Esophagus squamous epithelium (tissue), 5 donors: ENCODE measurements at regions not wholly inside any gene's neighbourhood (a gene's known extent, or its start where the extent isn't known, plus 50 kb on each side); places are given as distances from the start of the nearest gene placed in this dataset.

Source experiments
- DNase-seq: peaks from one replicate; lab custom pipeline; 2025; lab: John Stamatoyannopoulos, UW
- H3K27ac ChIP-seq, 4 donors: fragments of 200-600 bp; sonication (generic); one replicate each; pipeline ENCODE4 v1.5.1; 2016 to 2019; ENCODE audit warnings: mild to moderate bottlenecking in 1 of 4
- H3K27me3 ChIP-seq, 4 donors: fragments of 200-600 bp; sonication (generic); 1 replicate in 3 of 4; 2 replicates in 1 of 4; pipeline versions ENCODE4 v1.5.1 to v1.6.0; 2017 to 2021; ENCODE audit warnings: antibody characterized with exemption in 1 of 4
- H3K36me3 ChIP-seq, 3 donors: fragments of 200-600 bp; sonication (generic); one replicate each; pipeline ENCODE4 v1.5.1; 2016 to 2019
- H3K4me1 ChIP-seq, 3 donors: fragments of 200-600 bp; sonication (generic); one replicate each; pipeline ENCODE4 v1.5.1; 2017 to 2019
- H3K4me3 ChIP-seq, 4 donors: fragments of 200-600 bp; sonication (generic); 1 replicate in 3 of 4; 2 replicates in 1 of 4; pipeline ENCODE4 v1.5.1; 2016 to 2019; ENCODE audit warnings: mild to moderate bottlenecking in 2 of 4, moderate library complexity in 1 of 4
- H3K9me3 ChIP-seq, 3 donors: fragments of 200-600 bp; sonication (generic); one replicate each; pipeline ENCODE4 v1.5.1; 2016 to 2019
- CTCF ChIP-seq, 6 experiments: fragments of 450-650 bp in 4 of 6; fragments of 200-600 bp in 2 of 6; sonication (generic) in 2 of 6; IDR thresholded peaks; one replicate each; pipeline ENCODE4 v1.5.1; 2016 to 2019; ENCODE audit warnings: antibody characterized with exemption in 6 of 6, mild to moderate bottlenecking in 4 of 6, moderate library complexity in 4 of 6
- POLR2A ChIP-seq, 4 donors: fragments of 450-650 bp; IDR thresholded peaks; one replicate each; pipeline ENCODE4 v1.6.1; 2017; ENCODE audit warnings: antibody characterized with exemption in 4 of 4, mild to moderate bottlenecking in 4 of 4, moderate library complexity in 3 of 4
- WGBS, 2 donors: methylation state at CpG; one replicate each; pipeline ENCODE4 v1.1.5; 2018; 5-methylcytosine and 5-hydroxymethylcytosine counted together
- intact Hi-C: fragments of 100-400 bp; cut with DNase I; formaldehyde crosslinking; loops from one replicate; pipeline ENCODE4 v1.15.0; 2022
- donor health status: DM: yes; HTN: yes; CAD: no.

DNA sequence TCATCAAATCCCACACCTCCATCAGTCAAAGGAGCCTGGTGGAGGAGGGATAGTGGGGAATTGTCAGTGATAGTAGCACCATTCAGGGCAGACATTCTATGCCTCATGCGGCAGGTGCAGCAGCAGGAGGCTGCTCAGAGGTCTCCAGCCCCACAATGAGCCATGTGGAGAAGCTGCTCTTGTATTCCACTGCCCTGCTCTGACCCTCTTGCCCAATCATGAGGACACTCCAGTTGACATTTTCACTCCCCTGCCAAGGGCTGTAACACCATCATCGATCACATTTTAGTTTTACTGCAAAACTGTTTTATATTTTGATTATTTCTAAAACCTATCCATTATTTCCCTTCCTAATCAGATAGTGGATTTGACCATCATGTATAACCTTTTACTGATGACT, 487.6 kb upstream of the KLHL29 start:
- Histone ChIP-seq H3K4me1 (no peaks in the 10 kb centered on the region), H3K36me3 (no peaks in the 10 kb centered on the region), H3K27ac (no peak overlapping the region), H3K27me3 (no peaks in the 10 kb centered on the region), H3K9me3 (no peaks in the 10 kb centered on the region), H3K4me3 (no peak overlapping the region)
- TF ChIP-seq POLR2A (IDR thresholded peaks at IDR 0.05) (no peak), CTCF (IDR thresholded peaks at IDR 0.05) (no peak)
- intact Hi-C loops, result no loop called here
- 66 to 82% methylated on average over 2 of the region's 2 CpGs for WGBS, 2 donors
- DNase-seq, result no peak

- WGBS, 2 donors, result 86 to 90% methylated on average over 2 of the region's 2 CpGs
- no peak for TF ChIP-seq POLR2A (IDR thresholded peaks at IDR 0.05)
- TF ChIP-seq CTCF (IDR thresholded peaks at IDR 0.05), result no peak
- Histone ChIP-seq H3K27ac (no peak overlapping the region), H3K4me1 (no peaks in the 10 kb centered on the region), H3K4me3 (no peak overlapping the region), H3K36me3 (no peaks in the 10 kb centered on the region), H3K27me3 (no peaks in the 10 kb centered on the region), H3K9me3 (no peaks in the 10 kb centered on the region)
- no peak for DNase-seq
- intact Hi-C loops, result no loop called here
These were observed 484.3 kb upstream of the KLHL29 start for GRCh38 chr2:22900674-22901073.

GRCh38 chr2:22901471-22902179, 483.4 kb upstream of the KLHL29 start:
- H3K4me1 ChIP-seq, result no peaks in the 10 kb centered on the region
- DNase-seq, result no peak
- no peaks in the 10 kb centered on the region for H3K36me3 ChIP-seq
- no peak for TF ChIP-seq POLR2A (IDR thresholded peaks at IDR 0.05)
- no peak for TF ChIP-seq CTCF (IDR thresholded peaks at IDR 0.05)
- intact Hi-C loops, result no loop called here
- no peak overlapping the region for H3K4me3 ChIP-seq
- no peak overlapping the region for H3K27ac ChIP-seq
- 51 to 52% methylated on average over 9 of the region's 9 CpGs for WGBS, 2 donors
- no peaks in the 10 kb centered on the region for H3K27me3 ChIP-seq
- no peaks in the 10 kb centered on the region for H3K9me3 ChIP-seq

GRCh38 chr2:22902180-22902550, 482.8 kb upstream of the KLHL29 start:
- Histone ChIP-seq H3K36me3 (no peaks in the 10 kb centered on the region), H3K4me3 (no peak overlapping the region), H3K9me3 (no peaks in the 10 kb centered on the region), H3K27me3 (no peaks in the 10 kb centered on the region), H3K27ac (no peak overlapping the region), H3K4me1 (no peaks in the 10 kb centered on the region)
- 63 to 77% methylated on average over 5 of the region's 5 CpGs for WGBS, 2 donors
- no peak for DNase-seq
- intact Hi-C loops, result no loop called here
- no peak for TF ChIP-seq CTCF (IDR thresholded peaks at IDR 0.05)
- no peak for TF ChIP-seq POLR2A (IDR thresholded peaks at IDR 0.05)

DNA sequence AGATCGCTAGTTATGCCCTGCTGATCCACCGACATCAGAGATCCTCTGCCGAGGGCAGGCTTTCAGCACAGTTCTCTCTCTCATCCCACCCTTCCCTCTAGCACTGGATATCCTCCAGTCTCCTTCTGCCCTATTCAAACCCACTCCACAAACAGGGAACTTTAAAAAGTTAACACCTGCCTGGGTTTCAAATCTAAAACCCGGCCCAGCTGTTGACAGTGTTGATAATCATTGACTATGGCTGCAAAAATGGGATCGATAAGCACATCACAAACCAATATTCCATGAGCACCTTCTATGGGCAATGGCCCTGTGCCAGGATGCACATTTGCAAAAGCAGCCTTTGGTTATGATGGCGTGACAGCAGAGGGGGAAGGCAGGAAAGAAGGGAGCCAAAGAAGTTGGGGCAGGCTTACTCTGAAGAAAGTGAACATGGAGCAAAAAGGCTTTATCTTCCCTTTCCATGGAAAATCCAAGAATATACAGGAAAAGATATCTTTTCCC, 482.3 kb upstream of the KLHL29 start:
- no peak for DNase-seq
- TF ChIP-seq CTCF (IDR thresholded peaks at IDR 0.05), result no peak
- TF ChIP-seq POLR2A (IDR thresholded peaks at IDR 0.05), result no peak
- Histone ChIP-seq H3K27me3 (no peaks in the 10 kb centered on the region), H3K4me3 (no peak overlapping the region), H3K4me1 (no peaks in the 10 kb centered on the region), H3K9me3 (no peaks in the 10 kb centered on the region), H3K27ac (no peak overlapping the region), H3K36me3 (no peaks in the 10 kb centered on the region)
- WGBS, 2 donors, result 67 to 82% methylated on average over 6 of the region's 6 CpGs
- intact Hi-C loops, result no loop called here
